Gastrocnemius medialis (tissue), 4 donors: ENCODE measurements at regions not wholly inside any gene's neighbourhood (a gene's known extent, or its start where the extent isn't known, plus 50 kb on each side); places are given as distances from the start of the nearest gene placed in this dataset.

Experiments
- ATAC-seq, 2 donors: fragments of 150-250 bp; one replicate each; pipeline ENCODE4 v1.9.1; 2016
- DNase-seq, 2 donors: peaks; one replicate each; pipeline ENCODE4 v3.0.0-alpha.2; 2019
- H3K27ac ChIP-seq, 4 donors: fragments of 200-600 bp; sonication (generic); 1 replicate in 1 of 4; 2 replicates in 3 of 4; pipeline ENCODE4 v1.5.1; 2016 to 2018; ENCODE audit warnings: mild to moderate bottlenecking in 2 of 4, moderate library complexity in 1 of 4
- H3K27me3 ChIP-seq, 3 donors: fragments of 200-600 bp; sonication (generic) in 2 of 3; 1 replicate in 1 of 3; 2 replicates in 2 of 3; pipeline versions ENCODE4 v1.5.1 to v1.6.0; 2016 to 2019; ENCODE audit warnings: mild to moderate bottlenecking in 1 of 3, moderate library complexity in 1 of 3
- H3K36me3 ChIP-seq, 2 donors: fragments of 200-600 bp; sonication (generic) in 1 of 2; one replicate each; pipeline ENCODE4 v1.5.1; 2017 to 2018
- H3K4me1 ChIP-seq, 2 donors: fragments of 200-600 bp; sonication (generic) in 1 of 2; one replicate each; pipeline ENCODE4 v1.5.1; 2016 to 2017; ENCODE audit warnings: mild to moderate bottlenecking in 2 of 2
- H3K4me3 ChIP-seq, 4 donors: fragments of 200-600 bp; sonication (generic) in 3 of 4; 1 replicate in 1 of 4; 2 replicates in 3 of 4; pipeline ENCODE4 v1.5.1; 2016 to 2019; ENCODE audit warnings: mild to moderate bottlenecking in 2 of 4
- H3K9me3 ChIP-seq, 3 donors: fragments of 200-600 bp; sonication (generic) in 2 of 3; 1 replicate in 1 of 3; 2 replicates in 2 of 3; pipeline ENCODE4 v1.5.1; 2016 to 2019
- CTCF ChIP-seq, 5 experiments: fragments of 450-650 bp in 3 of 5; fragments of 200-600 bp in 2 of 5; sonication (generic) in 2 of 5; IDR thresholded peaks in 4 of 5; conservative IDR thresholded peaks in 1 of 5; 1 replicate in 4 of 5; 2 replicates in 1 of 5; pipeline ENCODE4 v1.5.1; 2016 to 2019; ENCODE audit warnings: antibody characterized with exemption in 5 of 5, mild to moderate bottlenecking in 3 of 5, moderate library complexity in 3 of 5
- POLR2A ChIP-seq, 2 donors: fragments of 450-650 bp; IDR thresholded peaks; one replicate each; pipeline ENCODE4 v1.6.1; 2017; ENCODE audit warnings: antibody characterized with exemption in 2 of 2, mild to moderate bottlenecking in 2 of 2, moderate library complexity in 2 of 2
- in situ Hi-C, 4 donors: fragments of 200-750 bp; cut with MboI; loops; one replicate each; pipeline versions ENCODE4 v1.15.0 to v1.8.0; 2017; ENCODE audit warnings: low sequenced_read_pairs in 4 of 4
- intact Hi-C: fragments of 100-400 bp; cut with DNase I; formaldehyde crosslinking; loops from one replicate; pipeline ENCODE4 v1.15.1; 2023; ENCODE audit warnings: low total_unique reads

GRCh38 chrX:113629326-113629725, 788.7 kb upstream of the AMOT start:
- ATAC-seq, result no peak
- in situ Hi-C loops, result no loop called here
- H3K27me3 ChIP-seq, result peaks cover 0 to 8% (median 0%) of the 10 kb centered on the region in 3 donors
- H3K9me3 ChIP-seq, result no peaks in the 10 kb centered on the region
- no peak overlapping the region for H3K4me3 ChIP-seq
- no peaks in the 10 kb centered on the region for H3K36me3 ChIP-seq
- intact Hi-C loops, result no loop called here
- H3K4me1 ChIP-seq, result no peaks in the 10 kb centered on the region
- TF ChIP-seq CTCF (IDR thresholded peaks at IDR 0.05 in 4 of 5, conservative IDR thresholded peaks at IDR 0.05 in 1 of 5), result no peak
- TF ChIP-seq POLR2A (IDR thresholded peaks at IDR 0.05), result no peak
- H3K27ac ChIP-seq, result no peak overlapping the region
- no peak for DNase-seq

- intact Hi-C loops (no loop called here), in situ Hi-C loops (no loop called here)
- Histone ChIP-seq H3K27me3 (no peaks in the 10 kb centered on the region), H3K9me3 (no peaks in the 10 kb centered on the region), H3K36me3 (no peaks in the 10 kb centered on the region), H3K27ac (no peak overlapping the region), H3K4me3 (no peak overlapping the region), H3K4me1 (no peaks in the 10 kb centered on the region)
- ATAC-seq (no peak), DNase-seq (no peak)
- TF ChIP-seq POLR2A (IDR thresholded peaks at IDR 0.05) (no peak), CTCF (IDR thresholded peaks at IDR 0.05 in 4 of 5, conservative IDR thresholded peaks at IDR 0.05 in 1 of 5) (no peak)
Measured at GRCh38 chrX:113594123-113594841, 753.7 kb upstream of the AMOT start.

GRCh38 chrX:113586281-113586898, 745.8 kb upstream of the AMOT start:
- no peaks in the 10 kb centered on the region for H3K36me3 ChIP-seq
- in situ Hi-C loops (no loop called here), intact Hi-C loops (no loop called here)
- no peaks in the 10 kb centered on the region for H3K9me3 ChIP-seq
- no peak overlapping the region for H3K27ac ChIP-seq
- H3K4me3 ChIP-seq, result no peak overlapping the region
- no peaks in the 10 kb centered on the region for H3K27me3 ChIP-seq
- TF ChIP-seq CTCF (IDR thresholded peaks at IDR 0.05 in 4 of 5, conservative IDR thresholded peaks at IDR 0.05 in 1 of 5), result no peak
- TF ChIP-seq POLR2A (IDR thresholded peaks at IDR 0.05), result no peak
- ATAC-seq (no peak), DNase-seq (no peak)
- H3K4me1 ChIP-seq, result no peaks in the 10 kb centered on the region

- Histone ChIP-seq H3K9me3 (peaks cover 0 to 3% (median 0%) of the 10 kb centered on the region in 3 donors), H3K36me3 (no peaks in the 10 kb centered on the region), H3K4me1 (no peaks in the 10 kb centered on the region), H3K27me3 (no peaks in the 10 kb centered on the region), H3K27ac (no peak overlapping the region), H3K4me3 (no peak overlapping the region)
- DNase-seq, result no peak
- intact Hi-C loops, result no loop called here
- no peak for TF ChIP-seq CTCF (IDR thresholded peaks at IDR 0.05 in 4 of 5, conservative IDR thresholded peaks at IDR 0.05 in 1 of 5)
- TF ChIP-seq POLR2A (IDR thresholded peaks at IDR 0.05), result no peak
- in situ Hi-C loops, result no loop called here
- no peak for ATAC-seq
Measured at GRCh38 chrX:113580486-113580885, 739.9 kb upstream of the AMOT start.
